ENCODE measurements at regions not wholly inside any gene's neighbourhood (a gene's known extent, or its start where the extent isn't known, plus 50 kb on each side); places are given as distances from the start of the nearest gene placed in this dataset.

DNA sequence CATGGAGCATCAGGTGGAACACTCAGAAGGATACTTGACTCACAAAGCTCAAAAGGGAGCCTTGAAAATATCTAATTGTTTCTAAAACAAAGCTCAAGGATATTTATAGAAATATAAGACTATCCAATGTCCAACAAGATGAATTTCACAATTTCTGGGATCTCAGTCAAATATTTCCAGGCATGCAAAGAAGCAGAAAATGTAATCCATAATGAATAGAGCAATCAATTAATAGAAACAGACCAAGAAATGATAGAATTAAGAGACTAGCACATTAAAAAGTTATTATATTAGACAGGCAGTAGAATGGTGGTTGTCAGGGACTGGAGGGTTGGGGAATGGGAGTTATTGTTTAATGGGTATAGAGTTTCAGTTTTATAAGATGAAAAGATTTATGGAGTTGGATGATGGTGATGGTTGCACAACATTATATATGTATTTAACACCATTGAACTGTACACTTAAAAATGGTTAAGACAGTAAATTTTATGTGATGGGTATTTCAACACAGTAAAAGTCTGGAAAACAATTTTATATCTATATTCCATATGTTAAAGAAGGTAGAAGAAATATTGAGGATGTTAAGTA, 189.9 kb upstream of the PIEZO2 start:
- DNase-seq (ENCODE audit: low spot score), result no peak
- H3K27ac ChIP-seq (ENCODE audit: low read depth in 1 of 2, low read length in 2 of 2), result no peak overlapping the region
- TF ChIP-seq GABPA (IDR thresholded peaks at IDR 0.05 in 1 of 2, conservative IDR thresholded peaks at IDR 0.05 in 1 of 2) (no peak), FOXA2 (IDR thresholded peaks at IDR 0.05) (no peak), MAX (IDR thresholded peaks at IDR 0.05) (no peak), NR2F2 (IDR thresholded peaks at IDR 0.05) (no peak), ZBTB33 (IDR thresholded peaks at IDR 0.05) (no peak), RXRA (IDR thresholded peaks at IDR 0.05) (no peak), EGR1 (IDR thresholded peaks at IDR 0.05; ENCODE audit: low read depth in 2 of 2) (no peak), RAD21 (IDR thresholded peaks at IDR 0.05) (no peak), FOXA1 (IDR thresholded peaks at IDR 0.05) (no peak), HNF4G (IDR thresholded peaks at IDR 0.05) (no peak)
- TF ChIP-seq, protein P1, sequence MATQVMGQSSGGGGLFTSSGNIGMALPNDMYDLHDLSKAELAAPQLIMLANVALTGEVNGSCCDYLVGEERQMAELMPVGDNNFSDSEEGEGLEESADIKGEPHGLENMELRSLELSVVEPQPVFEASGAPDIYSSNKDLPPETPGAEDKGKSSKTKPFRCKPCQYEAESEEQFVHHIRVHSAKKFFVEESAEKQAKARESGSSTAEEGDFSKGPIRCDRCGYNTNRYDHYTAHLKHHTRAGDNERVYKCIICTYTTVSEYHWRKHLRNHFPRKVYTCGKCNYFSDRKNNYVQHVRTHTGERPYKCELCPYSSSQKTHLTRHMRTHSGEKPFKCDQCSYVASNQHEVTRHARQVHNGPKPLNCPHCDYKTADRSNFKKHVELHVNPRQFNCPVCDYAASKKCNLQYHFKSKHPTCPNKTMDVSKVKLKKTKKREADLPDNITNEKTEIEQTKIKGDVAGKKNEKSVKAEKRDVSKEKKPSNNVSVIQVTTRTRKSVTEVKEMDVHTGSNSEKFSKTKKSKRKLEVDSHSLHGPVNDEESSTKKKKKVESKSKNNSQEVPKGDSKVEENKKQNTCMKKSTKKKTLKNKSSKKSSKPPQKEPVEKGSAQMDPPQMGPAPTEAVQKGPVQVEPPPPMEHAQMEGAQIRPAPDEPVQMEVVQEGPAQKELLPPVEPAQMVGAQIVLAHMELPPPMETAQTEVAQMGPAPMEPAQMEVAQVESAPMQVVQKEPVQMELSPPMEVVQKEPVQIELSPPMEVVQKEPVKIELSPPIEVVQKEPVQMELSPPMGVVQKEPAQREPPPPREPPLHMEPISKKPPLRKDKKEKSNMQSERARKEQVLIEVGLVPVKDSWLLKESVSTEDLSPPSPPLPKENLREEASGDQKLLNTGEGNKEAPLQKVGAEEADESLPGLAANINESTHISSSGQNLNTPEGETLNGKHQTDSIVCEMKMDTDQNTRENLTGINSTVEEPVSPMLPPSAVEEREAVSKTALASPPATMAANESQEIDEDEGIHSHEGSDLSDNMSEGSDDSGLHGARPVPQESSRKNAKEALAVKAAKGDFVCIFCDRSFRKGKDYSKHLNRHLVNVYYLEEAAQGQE (IDR thresholded peaks at IDR 0.05), result no peak
- H3K9me3 ChIP-seq (ENCODE audit: control insufficient read depth in 4 of 4, low read length in 3 of 4), result no peaks in the 10 kb centered on the region
- H3K4me3 ChIP-seq (ENCODE audit: low read depth in 1 of 3, low read length in 3 of 3), result no peak overlapping the region
- H3K4me1 ChIP-seq (ENCODE audit: control insufficient read depth in 4 of 4, insufficient read depth in 4 of 4, low read length in 3 of 4), result no peaks in the 10 kb centered on the region
- H3K27me3 ChIP-seq (ENCODE audit: control insufficient read depth in 4 of 4, insufficient read depth in 4 of 4, low read length in 3 of 4), result no peaks in the 10 kb centered on the region
- H3K36me3 ChIP-seq (ENCODE audit: control insufficient read depth in 4 of 4, insufficient read depth in 3 of 4, low read depth in 1 of 4, low read length in 3 of 4), result no peaks in the 10 kb centered on the region
- H3K9ac ChIP-seq (ENCODE audit: low read depth in 1 of 2, low read length in 2 of 2), result no peak overlapping the region

DNA sequence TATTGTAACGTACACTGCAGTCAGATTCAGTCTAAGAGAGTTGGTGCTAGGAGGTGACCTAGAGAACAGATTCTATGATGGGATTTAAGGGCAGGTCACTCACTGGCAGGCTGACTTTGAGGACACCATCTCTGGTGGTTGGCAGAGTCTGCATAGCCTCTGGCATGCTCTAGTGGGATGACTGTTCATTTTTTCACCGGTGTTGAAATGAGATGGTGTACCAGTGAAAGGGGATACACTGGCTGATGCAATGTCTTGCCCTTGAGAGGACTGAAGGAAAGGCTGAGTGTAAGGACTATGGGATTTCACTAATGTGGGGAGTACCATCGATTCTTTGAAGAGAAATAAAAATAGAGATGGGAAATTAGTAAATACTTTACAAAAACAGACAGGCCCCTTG, 186.9 kb upstream of the PIEZO2 start:
- WGBS, result 82% methylated on average over 3 of the region's 3 CpGs
- DNase-seq (ENCODE audit: low spot score), result no peak
- no peaks in the 10 kb centered on the region for H3K27me3 ChIP-seq (ENCODE audit: control insufficient read depth in 4 of 4, insufficient read depth in 4 of 4, low read length in 3 of 4)
- H3K4me1 ChIP-seq (ENCODE audit: control insufficient read depth in 4 of 4, insufficient read depth in 4 of 4, low read length in 3 of 4), result no peaks in the 10 kb centered on the region
- H3K4me3 ChIP-seq (ENCODE audit: low read depth in 1 of 3, low read length in 3 of 3), result no peak overlapping the region
- no peak overlapping the region for H3K27ac ChIP-seq (ENCODE audit: low read depth in 1 of 2, low read length in 2 of 2)
- no peak overlapping the region for H3K9ac ChIP-seq (ENCODE audit: low read depth in 1 of 2, low read length in 2 of 2)
- no peaks in the 10 kb centered on the region for H3K36me3 ChIP-seq (ENCODE audit: control insufficient read depth in 4 of 4, insufficient read depth in 3 of 4, low read depth in 1 of 4, low read length in 3 of 4)
- no peak for TF ChIP-seq EGR1 (IDR thresholded peaks at IDR 0.05; ENCODE audit: low read depth in 2 of 2)
- TF ChIP-seq, protein P1 (IDR thresholded peaks at IDR 0.05), result no peak
- TF ChIP-seq HNF4G (IDR thresholded peaks at IDR 0.05), result no peak
- TF ChIP-seq ATF3 (IDR thresholded peaks at IDR 0.05), result no peak
- TF ChIP-seq JUND (IDR thresholded peaks at IDR 0.05), result no peak
- no peak for TF ChIP-seq RXRA (IDR thresholded peaks at IDR 0.05)
- TF ChIP-seq MAX (IDR thresholded peaks at IDR 0.05), result no peak
- no peak for TF ChIP-seq SP1 (IDR thresholded peaks at IDR 0.05)
- no peak for TF ChIP-seq RAD21 (IDR thresholded peaks at IDR 0.05)
- no peak for TF ChIP-seq ZBTB33 (IDR thresholded peaks at IDR 0.05)
- no peak for TF ChIP-seq TAF1 (conservative IDR thresholded peaks at IDR 0.05)
- TF ChIP-seq GABPA (IDR thresholded peaks at IDR 0.05 in 1 of 2, conservative IDR thresholded peaks at IDR 0.05 in 1 of 2), result no peak
- no peak for TF ChIP-seq NR2F2 (IDR thresholded peaks at IDR 0.05)
- TF ChIP-seq, protein P2, sequence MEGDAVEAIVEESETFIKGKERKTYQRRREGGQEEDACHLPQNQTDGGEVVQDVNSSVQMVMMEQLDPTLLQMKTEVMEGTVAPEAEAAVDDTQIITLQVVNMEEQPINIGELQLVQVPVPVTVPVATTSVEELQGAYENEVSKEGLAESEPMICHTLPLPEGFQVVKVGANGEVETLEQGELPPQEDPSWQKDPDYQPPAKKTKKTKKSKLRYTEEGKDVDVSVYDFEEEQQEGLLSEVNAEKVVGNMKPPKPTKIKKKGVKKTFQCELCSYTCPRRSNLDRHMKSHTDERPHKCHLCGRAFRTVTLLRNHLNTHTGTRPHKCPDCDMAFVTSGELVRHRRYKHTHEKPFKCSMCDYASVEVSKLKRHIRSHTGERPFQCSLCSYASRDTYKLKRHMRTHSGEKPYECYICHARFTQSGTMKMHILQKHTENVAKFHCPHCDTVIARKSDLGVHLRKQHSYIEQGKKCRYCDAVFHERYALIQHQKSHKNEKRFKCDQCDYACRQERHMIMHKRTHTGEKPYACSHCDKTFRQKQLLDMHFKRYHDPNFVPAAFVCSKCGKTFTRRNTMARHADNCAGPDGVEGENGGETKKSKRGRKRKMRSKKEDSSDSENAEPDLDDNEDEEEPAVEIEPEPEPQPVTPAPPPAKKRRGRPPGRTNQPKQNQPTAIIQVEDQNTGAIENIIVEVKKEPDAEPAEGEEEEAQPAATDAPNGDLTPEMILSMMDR (IDR thresholded peaks at IDR 0.05; ENCODE audit: low read depth, low read length, missing input control), result no peak
- no peaks in the 10 kb centered on the region for H3K9me3 ChIP-seq (ENCODE audit: control insufficient read depth in 4 of 4, low read length in 3 of 4)

All from liver (tissue), 8 donors.